Hematopoietic multipotent progenitor cell treated with erythropoietin and hydrocortisone succinate and interleukin-3 and kit ligand, for 4 days (in vitro differentiated cells): ENCODE measurements at regions not wholly inside any gene's neighbourhood (a gene's known extent, or its start where the extent isn't known, plus 50 kb on each side); places are given as distances from the start of the nearest gene placed in this dataset.

Experiments
- DNase-seq: peaks from one replicate; pipeline ENCODE4 v3.0.0-alpha.2; 2015

DNA sequence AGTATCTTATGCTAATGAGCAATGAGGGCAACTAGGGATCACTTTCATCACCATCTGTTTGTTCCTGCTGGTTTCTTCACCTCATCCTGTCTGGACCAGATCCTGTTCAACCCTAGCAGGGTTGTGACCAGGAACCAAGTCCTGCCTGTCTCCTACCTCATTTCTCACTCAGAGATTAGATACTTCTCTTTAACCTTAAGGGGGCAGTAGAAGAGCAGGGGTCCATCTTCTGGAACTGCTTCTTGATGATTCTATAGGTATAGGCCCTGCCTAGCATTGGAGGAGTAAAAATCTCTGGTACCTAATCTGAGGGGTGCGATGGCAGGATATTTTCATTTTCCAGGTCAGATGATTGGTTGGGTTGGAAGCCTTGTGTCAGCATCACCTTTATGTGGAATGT, 335.1 kb downstream of the TGIF2LY start:
- peak; percentile 1 for DNase-seq
